ENCODE measurements at regions not wholly inside any gene's neighbourhood (a gene's known extent, or its start where the extent isn't known, plus 50 kb on each side); places are given as distances from the start of the nearest gene placed in this dataset.

GRCh38 chr7:46957195-46957594 lies 624.7 kb downstream of the TNS3 start:
- 92% methylated on average over 5 of the region's 5 CpGs for WGBS (ENCODE audit: insufficient coverage)
- no peaks in the 10 kb centered on the region for H3K27me3 Mint-ChIP-seq (ENCODE audit: low read depth in 2 of 2)
- no peaks in the 10 kb centered on the region for H3K36me3 Mint-ChIP-seq
- H3K27me3 ChIP-seq (ENCODE audit: control insufficient read depth, insufficient read depth, low read length), result no peaks in the 10 kb centered on the region
- peaks cover 10 to 18% of the 10 kb centered on the region in 2 donors for H3K9me3 Mint-ChIP-seq
- H3K27ac Mint-ChIP-seq, result no peak overlapping the region
- no peaks in the 10 kb centered on the region for H3K36me3 ChIP-seq (ENCODE audit: control insufficient read depth, insufficient read depth, low read length)
- intact Hi-C loops (cut with micrococcal nuclease), result no loop called here
- no peaks in the 10 kb centered on the region for H3K4me1 ChIP-seq (ENCODE audit: control insufficient read depth, insufficient read depth, low read length)
- no peak overlapping the region for H3K4me3 Mint-ChIP-seq
- DNase-seq, result no peak
- no peaks in the 10 kb centered on the region for H3K4me1 Mint-ChIP-seq
- H3K9me3 ChIP-seq (ENCODE audit: control insufficient read depth, insufficient read depth, low read length), result no peaks in the 10 kb centered on the region
- H3K27ac ChIP-seq (ENCODE audit: low read length), result no peak overlapping the region
- no peak overlapping the region for H3K4me3 ChIP-seq (ENCODE audit: low read length)
- TF ChIP-seq CTCF (IDR thresholded peaks at IDR 0.05), result no peak
- no peak for ATAC-seq

- WGBS (ENCODE audit: insufficient coverage), result 88% methylated on average over 2 of the region's 2 CpGs
- no peaks in the 10 kb centered on the region for H3K4me1 Mint-ChIP-seq
- Histone ChIP-seq H3K36me3 (ENCODE audit: control insufficient read depth, insufficient read depth, low read length) (no peaks in the 10 kb centered on the region), H3K4me1 (ENCODE audit: control insufficient read depth, insufficient read depth, low read length) (no peaks in the 10 kb centered on the region), H3K27me3 (ENCODE audit: control insufficient read depth, insufficient read depth, low read length) (no peaks in the 10 kb centered on the region), H3K4me3 (ENCODE audit: low read length) (no peak overlapping the region), H3K9me3 (ENCODE audit: control insufficient read depth, insufficient read depth, low read length) (no peaks in the 10 kb centered on the region), H3K27ac (ENCODE audit: low read length) (no peak overlapping the region)
- H3K27me3 Mint-ChIP-seq (ENCODE audit: low read depth in 2 of 2), result no peaks in the 10 kb centered on the region
- H3K4me3 Mint-ChIP-seq, result no peak overlapping the region
- ATAC-seq (no peak), DNase-seq (no peak)
- intact Hi-C loops (cut with micrococcal nuclease), result no loop called here
- H3K9me3 Mint-ChIP-seq, result peaks cover 8 to 16% of the 10 kb centered on the region in 2 donors
- no peak overlapping the region for H3K27ac Mint-ChIP-seq
- no peaks in the 10 kb centered on the region for H3K36me3 Mint-ChIP-seq
- TF ChIP-seq CTCF (IDR thresholded peaks at IDR 0.05), result no peak
These were observed 626.4 kb downstream of the TNS3 start for GRCh38 chr7:46955531-46955930.

GRCh38 chr7:46954181-46954580 lies 627.7 kb downstream of the TNS3 start:
- Mint-ChIP-seq H3K9me3 (peaks cover 7 to 18% of the 10 kb centered on the region in 2 donors), H3K4me1 (no peaks in the 10 kb centered on the region), H3K4me3 (no peak overlapping the region), H3K36me3 (no peaks in the 10 kb centered on the region), H3K27me3 (ENCODE audit: low read depth in 2 of 2) (no peaks in the 10 kb centered on the region), H3K27ac (no peak overlapping the region)
- intact Hi-C loops (cut with micrococcal nuclease), result no loop called here
- TF ChIP-seq CTCF (IDR thresholded peaks at IDR 0.05), result no peak
- Histone ChIP-seq H3K4me1 (ENCODE audit: control insufficient read depth, insufficient read depth, low read length) (no peaks in the 10 kb centered on the region), H3K4me3 (ENCODE audit: low read length) (no peak overlapping the region), H3K9me3 (ENCODE audit: control insufficient read depth, insufficient read depth, low read length) (no peaks in the 10 kb centered on the region), H3K36me3 (ENCODE audit: control insufficient read depth, insufficient read depth, low read length) (no peaks in the 10 kb centered on the region), H3K27me3 (ENCODE audit: control insufficient read depth, insufficient read depth, low read length) (no peaks in the 10 kb centered on the region), H3K27ac (ENCODE audit: low read length) (no peak overlapping the region)
- WGBS (ENCODE audit: insufficient coverage), result 59% methylated on average over 5 of the region's 5 CpGs
- DNase-seq, result no peak
- no peak for ATAC-seq

DNA sequence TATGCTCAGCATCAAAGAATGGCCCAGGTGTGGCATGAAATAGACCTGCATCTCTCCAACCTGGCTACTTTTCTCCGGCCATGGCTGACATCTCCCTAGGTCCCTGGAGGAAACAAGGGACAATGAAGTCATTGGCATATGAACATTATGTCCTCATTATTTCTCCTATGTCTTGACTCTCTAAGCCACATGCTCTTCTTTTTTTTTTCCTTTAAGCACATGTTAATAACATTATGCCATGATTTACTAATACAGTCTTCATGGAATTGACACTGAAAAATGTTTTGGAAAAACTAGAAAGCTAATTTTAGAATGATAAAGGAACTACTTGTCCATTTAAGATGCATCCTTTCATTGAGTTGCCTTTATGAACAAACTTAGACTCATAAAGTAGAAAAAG lies 628.9 kb downstream of the TNS3 start:
- no peaks in the 10 kb centered on the region for H3K4me1 Mint-ChIP-seq
- no peaks in the 10 kb centered on the region for H3K27me3 Mint-ChIP-seq (ENCODE audit: low read depth in 2 of 2)
- no peak overlapping the region for H3K4me3 ChIP-seq (ENCODE audit: low read length)
- no peaks in the 10 kb centered on the region for H3K27me3 ChIP-seq (ENCODE audit: control insufficient read depth, insufficient read depth, low read length)
- peaks cover 3 to 15% of the 10 kb centered on the region in 2 donors for H3K9me3 Mint-ChIP-seq
- no peak for TF ChIP-seq CTCF (IDR thresholded peaks at IDR 0.05)
- ATAC-seq (no peak), DNase-seq (no peak)
- H3K4me1 ChIP-seq (ENCODE audit: control insufficient read depth, insufficient read depth, low read length), result no peaks in the 10 kb centered on the region
- no peaks in the 10 kb centered on the region for H3K9me3 ChIP-seq (ENCODE audit: control insufficient read depth, insufficient read depth, low read length)
- intact Hi-C loops (cut with micrococcal nuclease), result no loop called here
- H3K27ac Mint-ChIP-seq, result no peak overlapping the region
- H3K27ac ChIP-seq (ENCODE audit: low read length), result no peak overlapping the region
- no peak overlapping the region for H3K4me3 Mint-ChIP-seq
- H3K36me3 ChIP-seq (ENCODE audit: control insufficient read depth, insufficient read depth, low read length), result no peaks in the 10 kb centered on the region
- WGBS (ENCODE audit: insufficient coverage), result 91% methylated on average over 1 of the region's 1 CpG
- H3K36me3 Mint-ChIP-seq, result no peaks in the 10 kb centered on the region

All from natural killer cell (primary cell).